PC-9 (cell line): ENCODE measurements at regions not wholly inside any gene's neighbourhood (a gene's known extent, or its start where the extent isn't known, plus 50 kb on each side); places are given as distances from the start of the nearest gene placed in this dataset.

Experiments used
- EZH2 ChIP-seq: fragments of 200-600 bp; sonication (generic); IDR thresholded peaks from 2 replicates; pipeline ENCODE4 v1.8.0; 2017; ENCODE audit warnings: antibody characterized with exemption, low read depth
- TF ChIP-seq, protein P1 (sequence below): fragments of 200-600 bp; sonication (generic); conservative IDR thresholded peaks from 2 replicates; pipeline ENCODE4 v1.6.1; 2017; ENCODE audit warnings: mixed run types, antibody characterized with exemption, mild to moderate bottlenecking, moderate library complexity

DNA sequence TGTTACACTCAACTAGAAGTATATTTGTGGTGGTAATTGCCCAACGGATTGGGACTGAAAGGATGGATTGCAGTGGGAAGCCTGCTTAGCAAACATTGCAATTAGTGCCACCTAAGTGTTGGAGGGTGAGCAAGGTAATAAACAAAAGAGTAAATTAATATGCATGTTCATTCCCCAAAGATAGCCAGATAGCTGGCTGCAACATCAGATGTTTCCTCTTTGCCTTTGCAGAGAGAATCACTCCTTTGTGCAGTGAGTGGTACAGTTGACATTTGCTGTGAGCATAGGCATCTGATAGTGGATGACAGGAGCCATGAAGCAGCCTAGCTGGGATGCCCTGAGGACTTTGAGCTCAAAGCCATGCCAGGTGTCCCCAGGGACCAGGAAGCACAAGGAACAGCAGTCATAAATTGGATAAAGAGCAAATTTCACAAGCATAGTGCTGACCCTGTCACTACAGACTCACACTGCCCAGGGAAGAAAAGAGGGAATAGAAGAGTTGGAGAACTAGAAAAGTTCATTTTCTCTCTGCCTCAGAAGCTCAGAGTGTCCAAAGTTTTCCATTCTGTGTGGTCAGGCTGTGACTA lies 336.1 kb upstream of the SLC30A5 start:
- TF ChIP-seq, protein P1, sequence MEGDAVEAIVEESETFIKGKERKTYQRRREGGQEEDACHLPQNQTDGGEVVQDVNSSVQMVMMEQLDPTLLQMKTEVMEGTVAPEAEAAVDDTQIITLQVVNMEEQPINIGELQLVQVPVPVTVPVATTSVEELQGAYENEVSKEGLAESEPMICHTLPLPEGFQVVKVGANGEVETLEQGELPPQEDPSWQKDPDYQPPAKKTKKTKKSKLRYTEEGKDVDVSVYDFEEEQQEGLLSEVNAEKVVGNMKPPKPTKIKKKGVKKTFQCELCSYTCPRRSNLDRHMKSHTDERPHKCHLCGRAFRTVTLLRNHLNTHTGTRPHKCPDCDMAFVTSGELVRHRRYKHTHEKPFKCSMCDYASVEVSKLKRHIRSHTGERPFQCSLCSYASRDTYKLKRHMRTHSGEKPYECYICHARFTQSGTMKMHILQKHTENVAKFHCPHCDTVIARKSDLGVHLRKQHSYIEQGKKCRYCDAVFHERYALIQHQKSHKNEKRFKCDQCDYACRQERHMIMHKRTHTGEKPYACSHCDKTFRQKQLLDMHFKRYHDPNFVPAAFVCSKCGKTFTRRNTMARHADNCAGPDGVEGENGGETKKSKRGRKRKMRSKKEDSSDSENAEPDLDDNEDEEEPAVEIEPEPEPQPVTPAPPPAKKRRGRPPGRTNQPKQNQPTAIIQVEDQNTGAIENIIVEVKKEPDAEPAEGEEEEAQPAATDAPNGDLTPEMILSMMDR: no peak
- TF ChIP-seq EZH2: no peak
